NCI-H524 (cell line): ENCODE measurements at regions not wholly inside any gene's neighbourhood (a gene's known extent, or its start where the extent isn't known, plus 50 kb on each side); places are given as distances from the start of the nearest gene placed in this dataset.
A peak's percentile ranks its signal among the peaks of the same experiment; 100 is the strongest.
"Not testable (repeated sequence)": the region's sequence is repeated elsewhere in the genome, so short reads cannot be mapped to it uniquely, and the experiment has no call there.

Source experiments
- DNase-seq, 2 experiments: peaks; one replicate each; lab custom pipeline; 2025; lab: John Stamatoyannopoulos, UW

GRCh38 chr2:47728551-47728950, 54.4 kb upstream of the MSH6 start:
- DNase-seq: no peak

- DNase-seq: no peak
Observed at GRCh38 chr2:47727956-47728355, 55.0 kb upstream of the MSH6 start.

- peak in 1 of 2 experiments; percentile 36 for DNase-seq
Observed at GRCh38 chr2:47726978-47727377, 56.0 kb upstream of the MSH6 start.

GRCh38 chr2:47725808-47726207, 57.1 kb upstream of the MSH6 start:
- no peak for DNase-seq

GRCh38 chr2:47724221-47724981, 58.5 kb upstream of the MSH6 start:
- no peak for DNase-seq

GRCh38 chr2:47721296-47721695, 61.6 kb upstream of the MSH6 start:
- no peak for DNase-seq

GRCh38 chr2:47720559-47720958, 62.4 kb upstream of the MSH6 start:
- no peak for DNase-seq

GRCh38 chr2:47720036-47720435, 62.9 kb upstream of the MSH6 start:
- DNase-seq: no peak

- no peak for DNase-seq
Observed at GRCh38 chr2:47719099-47719498, 63.8 kb upstream of the MSH6 start.

- not testable (repeated sequence) for DNase-seq
Observed at GRCh38 chr2:47716307-47716706, 66.6 kb upstream of the MSH6 start.

GRCh38 chr2:47715552-47715951, 67.4 kb upstream of the MSH6 start:
- no peak for DNase-seq

- no peak for DNase-seq
Observed at GRCh38 chr2:47708801-47709499, 74.0 kb upstream of the MSH6 start.

GRCh38 chr2:47704287-47704686, 78.7 kb upstream of the MSH6 start:
- no peak for DNase-seq

GRCh38 chr2:47699533-47700215, 83.3 kb upstream of the MSH6 start:
- no peak for DNase-seq

- not testable (repeated sequence) for DNase-seq
Observed at GRCh38 chr2:47698436-47698972, 84.4 kb upstream of the MSH6 start.

- DNase-seq: not testable (repeated sequence)
Observed at GRCh38 chr2:47697681-47698435, 85.1 kb upstream of the MSH6 start.

- no peak for DNase-seq
Observed at GRCh38 chr2:47697000-47697601, 85.8 kb upstream of the MSH6 start.

- no peak for DNase-seq
Observed at GRCh38 chr2:47696478-47696831, 86.5 kb upstream of the MSH6 start.

GRCh38 chr2:47695800-47696477, 87.0 kb upstream of the MSH6 start:
- DNase-seq: no peak

- DNase-seq: not testable (repeated sequence)
Observed at GRCh38 chr2:47694451-47694850, 88.5 kb upstream of the MSH6 start.
